Calu3 (cell line): ENCODE measurements at regions not wholly inside any gene's neighbourhood (a gene's known extent, or its start where the extent isn't known, plus 50 kb on each side); places are given as distances from the start of the nearest gene placed in this dataset.

ENCODE experiments used
- BruUV-seq: library from RNA; stranded (reverse); fragments of 400-500 nt; replicated peaks from 2 replicates; lab custom pipeline; 2021; lab: Mats Ljungman, UMichigan
- CTCF ChIA-PET: fragments of 300-600 bp; sonication (Branson Sonifier 250); formaldehyde crosslinking; loops from one replicate; lab custom pipeline; 2022; ENCODE audit warnings: antibody characterized with exemption; lab: Charles Lee
- DNase-seq: peaks from one replicate; pipeline ENCODE4 v3.0.0; 2022
- H3K27ac Mint-ChIP-seq: one replicate; pipeline ENCODE4 v1.8.0; 2022; ENCODE audit warnings: mixed read lengths; ENCODE audit not compliant: unreplicated experiment
- H3K27me3 Mint-ChIP-seq: one replicate; pipeline ENCODE4 v1.8.0; 2022; ENCODE audit warnings: mixed read lengths; ENCODE audit not compliant: unreplicated experiment
- H3K36me3 Mint-ChIP-seq: one replicate; pipeline ENCODE4 v1.8.0; 2022; ENCODE audit warnings: mild to moderate bottlenecking, moderate library complexity, mixed read lengths; ENCODE audit not compliant: insufficient read depth, unreplicated experiment
- H3K4me1 Mint-ChIP-seq: one replicate; pipeline ENCODE4 v1.8.0; 2022; ENCODE audit warnings: mild to moderate bottlenecking, low read depth, mixed read lengths; ENCODE audit not compliant: unreplicated experiment
- H3K4me3 Mint-ChIP-seq: one replicate; pipeline ENCODE4 v1.8.0; 2022; ENCODE audit warnings: mild to moderate bottlenecking, low read depth, moderate library complexity, mixed read lengths; ENCODE audit not compliant: unreplicated experiment
- H3K9me3 Mint-ChIP-seq: one replicate; pipeline ENCODE4 v1.8.0; 2022; ENCODE audit warnings: low read depth, mixed read lengths; ENCODE audit not compliant: unreplicated experiment
- intact Hi-C: fragments of 100-400 bp; cut with micrococcal nuclease; formaldehyde crosslinking; loops from one replicate; pipeline ENCODE4 v1.10.0; 2022; ENCODE audit not compliant: unreplicated experiment
- TF ChIP-seq, protein P1 (sequence below): fragments of 200-600 bp; IDR thresholded peaks from one replicate; pipeline ENCODE4 v1.8.0; 2022; ENCODE audit warnings: antibody characterized with exemption; ENCODE audit not compliant: unreplicated experiment

- intact Hi-C loops, result no loop called here
- CTCF ChIA-PET, result no interaction called here
- TF ChIP-seq, protein P1, sequence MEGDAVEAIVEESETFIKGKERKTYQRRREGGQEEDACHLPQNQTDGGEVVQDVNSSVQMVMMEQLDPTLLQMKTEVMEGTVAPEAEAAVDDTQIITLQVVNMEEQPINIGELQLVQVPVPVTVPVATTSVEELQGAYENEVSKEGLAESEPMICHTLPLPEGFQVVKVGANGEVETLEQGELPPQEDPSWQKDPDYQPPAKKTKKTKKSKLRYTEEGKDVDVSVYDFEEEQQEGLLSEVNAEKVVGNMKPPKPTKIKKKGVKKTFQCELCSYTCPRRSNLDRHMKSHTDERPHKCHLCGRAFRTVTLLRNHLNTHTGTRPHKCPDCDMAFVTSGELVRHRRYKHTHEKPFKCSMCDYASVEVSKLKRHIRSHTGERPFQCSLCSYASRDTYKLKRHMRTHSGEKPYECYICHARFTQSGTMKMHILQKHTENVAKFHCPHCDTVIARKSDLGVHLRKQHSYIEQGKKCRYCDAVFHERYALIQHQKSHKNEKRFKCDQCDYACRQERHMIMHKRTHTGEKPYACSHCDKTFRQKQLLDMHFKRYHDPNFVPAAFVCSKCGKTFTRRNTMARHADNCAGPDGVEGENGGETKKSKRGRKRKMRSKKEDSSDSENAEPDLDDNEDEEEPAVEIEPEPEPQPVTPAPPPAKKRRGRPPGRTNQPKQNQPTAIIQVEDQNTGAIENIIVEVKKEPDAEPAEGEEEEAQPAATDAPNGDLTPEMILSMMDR, result no peak
- Mint-ChIP-seq H3K4me3 (no peak overlapping the region), H3K27ac (no peak overlapping the region), H3K36me3 (no peaks in the 10 kb centered on the region), H3K4me1 (no peaks in the 10 kb centered on the region), H3K27me3 (no peaks in the 10 kb centered on the region), H3K9me3 (no peaks in the 10 kb centered on the region)
- no peak for DNase-seq
- BruUV-seq, result no TSS peak
Measured at GRCh38 chr21:38972078-38972477, 166.3 kb downstream of the ETS2 start.

DNA sequence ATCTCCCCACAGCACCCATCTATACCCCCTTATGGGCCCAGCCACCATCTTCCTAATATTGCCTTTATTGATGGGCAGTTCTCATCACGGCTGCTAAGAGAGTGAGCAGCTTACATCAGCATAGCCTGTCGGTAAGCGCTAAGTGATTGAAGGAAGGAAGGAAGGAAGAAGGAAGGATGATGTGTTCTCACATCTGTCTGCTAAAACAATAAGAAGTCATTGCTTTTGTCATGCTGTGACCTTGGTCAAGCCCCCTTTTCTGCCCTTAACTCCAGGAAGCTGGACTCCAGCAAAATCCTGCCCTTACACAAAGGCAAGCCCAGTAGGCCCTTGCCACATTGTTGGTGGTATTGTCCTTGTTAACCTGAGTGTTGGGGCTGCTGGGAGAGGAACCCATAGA is 165.0 kb downstream of the ETS2 start:
- H3K9me3 Mint-ChIP-seq, result no peaks in the 10 kb centered on the region
- BruUV-seq, result no TSS peak
- H3K36me3 Mint-ChIP-seq, result peaks cover 4% of the 10 kb centered on the region
- TF ChIP-seq, protein P1, result no peak
- no peak for DNase-seq
- no peaks in the 10 kb centered on the region for H3K4me1 Mint-ChIP-seq
- intact Hi-C loops, result no loop called here
- H3K4me3 Mint-ChIP-seq, result no peak overlapping the region
- H3K27ac Mint-ChIP-seq, result no peak overlapping the region
- H3K27me3 Mint-ChIP-seq, result no peaks in the 10 kb centered on the region
- CTCF ChIA-PET, result no interaction called here

DNA sequence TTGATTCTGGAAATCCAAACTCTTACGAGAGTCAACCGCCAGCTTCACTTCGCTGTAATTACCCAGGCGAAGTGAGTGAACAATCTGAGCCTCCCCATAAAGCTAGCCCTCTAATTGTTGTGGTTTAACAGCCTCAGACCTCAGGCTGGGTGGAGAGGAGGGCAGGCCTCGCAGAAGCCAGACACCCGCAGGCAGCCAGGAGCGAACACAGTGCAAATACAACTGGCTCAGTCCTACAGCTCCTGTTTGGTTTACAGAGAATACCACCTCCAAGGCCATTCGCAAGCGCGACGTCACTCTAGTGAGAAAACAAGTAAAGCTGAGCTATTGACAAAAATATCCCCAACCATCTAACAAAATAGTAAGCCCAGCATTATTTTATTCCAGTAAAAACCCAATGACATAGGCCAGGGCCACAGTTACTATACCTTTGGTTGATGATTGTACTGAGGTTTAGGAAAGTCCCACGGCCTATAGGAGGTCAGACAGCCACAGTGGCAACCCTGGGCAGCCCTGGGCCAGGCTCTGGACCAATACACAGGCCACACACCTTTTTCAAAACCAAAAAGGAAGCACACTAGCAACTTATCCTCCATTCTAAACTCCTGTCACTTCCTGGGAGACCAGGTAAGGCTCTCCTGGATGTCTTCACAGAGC is 163.3 kb downstream of the ETS2 start:
- intact Hi-C loops, result no loop called here
- H3K36me3 Mint-ChIP-seq, result peaks cover 9% of the 10 kb centered on the region
- CTCF ChIA-PET, result no interaction called here
- no TSS peak for BruUV-seq
- TF ChIP-seq, protein P1, result no peak
- H3K4me1 Mint-ChIP-seq, result no peaks in the 10 kb centered on the region
- H3K27ac Mint-ChIP-seq, result no peak overlapping the region
- DNase-seq, result no peak
- no peak overlapping the region for H3K4me3 Mint-ChIP-seq
- no peaks in the 10 kb centered on the region for H3K9me3 Mint-ChIP-seq
- H3K27me3 Mint-ChIP-seq, result no peaks in the 10 kb centered on the region

DNA sequence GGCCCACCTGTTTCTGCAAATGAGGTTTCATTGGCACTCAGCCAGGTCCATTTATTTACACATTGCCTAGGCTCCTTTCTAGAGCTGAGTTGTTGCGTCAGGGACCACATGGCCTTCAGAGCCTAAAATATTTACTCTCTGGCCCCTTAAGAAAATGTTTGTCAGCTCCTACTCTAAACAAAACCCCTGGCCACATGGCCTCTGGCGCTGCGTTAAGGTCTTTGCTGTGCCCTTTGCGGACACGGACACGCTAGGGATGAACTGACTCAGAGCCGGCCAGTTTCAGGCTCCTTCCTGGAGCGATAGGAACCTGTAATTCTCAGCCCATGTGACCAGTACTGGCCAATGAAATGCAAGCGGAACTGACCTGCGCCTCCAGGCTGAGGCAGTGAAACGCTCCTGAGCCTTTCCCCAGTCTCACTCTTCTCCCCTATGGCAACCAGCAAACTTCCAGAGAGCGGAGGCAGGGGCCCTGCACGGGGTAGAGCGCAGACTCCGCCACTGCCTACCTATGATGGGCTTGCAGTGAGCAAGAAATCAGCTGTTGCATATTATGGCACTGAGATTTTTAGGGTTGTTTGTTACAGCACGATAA is 160.3 kb downstream of the ETS2 start:
- Mint-ChIP-seq H3K4me1 (no peaks in the 10 kb centered on the region), H3K9me3 (peaks cover 3% of the 10 kb centered on the region), H3K27ac (peak overlapping the region; percentile 70), H3K36me3 (peaks cover 9% of the 10 kb centered on the region), H3K27me3 (no peaks in the 10 kb centered on the region), H3K4me3 (peak overlapping the region; percentile 30)
- intact Hi-C loops, result loop anchor here (1.0 kb wide), 1 partner anchor 31 kb away; no protein-coding TSS in a partner anchor
- no TSS peak for BruUV-seq
- DNase-seq, result peak; percentile 79
- TF ChIP-seq, protein P1, result no peak
- CTCF ChIA-PET, result interaction anchor here (0.7 to 1.1 kb wide), 3 partner anchors 27 to 228 kb away, joined by 3 to 7 read pairs (median 6); no protein-coding TSS in a partner anchor
